Type B pancreatic cell (in vitro differentiated cells): ENCODE measurements at regions not wholly inside any gene's neighbourhood (a gene's known extent, or its start where the extent isn't known, plus 50 kb on each side); places are given as distances from the start of the nearest gene placed in this dataset.

Source experiments
- DNase-seq: peaks from one replicate; pipeline ENCODE4 v3.0.0; 2021; ENCODE audit warnings: mixed read lengths; ENCODE audit not compliant: unreplicated experiment; ENCODE audit errors: extremely low spot score
- H3K27ac Mint-ChIP-seq: 2 replicates; pipeline ENCODE4 v1.8.0; 2021; ENCODE audit warnings: mild to moderate bottlenecking, mixed read lengths
- H3K27me3 Mint-ChIP-seq: 2 replicates; pipeline ENCODE4 v1.8.0; 2021; ENCODE audit warnings: mixed read lengths
- H3K36me3 Mint-ChIP-seq: 2 replicates; pipeline ENCODE4 v1.8.0; 2021; ENCODE audit warnings: mixed read lengths
- H3K4me1 Mint-ChIP-seq: one replicate; pipeline ENCODE4 v1.8.0; 2021; ENCODE audit warnings: mixed read lengths; ENCODE audit not compliant: unreplicated experiment
- H3K4me3 Mint-ChIP-seq: 2 replicates; pipeline ENCODE4 v1.8.0; 2021; ENCODE audit warnings: mild to moderate bottlenecking, mixed read lengths
- H3K9me3 Mint-ChIP-seq: 2 replicates; pipeline ENCODE4 v1.8.0; 2021; ENCODE audit warnings: mixed read lengths
- TF ChIP-seq, protein P1 (sequence below): fragments of 200-600 bp; sonication (generic); conservative IDR thresholded peaks from 2 replicates; pipeline ENCODE4 v1.5.0; 2021; ENCODE audit warnings: antibody characterized with exemption, mild to moderate bottlenecking

DNA sequence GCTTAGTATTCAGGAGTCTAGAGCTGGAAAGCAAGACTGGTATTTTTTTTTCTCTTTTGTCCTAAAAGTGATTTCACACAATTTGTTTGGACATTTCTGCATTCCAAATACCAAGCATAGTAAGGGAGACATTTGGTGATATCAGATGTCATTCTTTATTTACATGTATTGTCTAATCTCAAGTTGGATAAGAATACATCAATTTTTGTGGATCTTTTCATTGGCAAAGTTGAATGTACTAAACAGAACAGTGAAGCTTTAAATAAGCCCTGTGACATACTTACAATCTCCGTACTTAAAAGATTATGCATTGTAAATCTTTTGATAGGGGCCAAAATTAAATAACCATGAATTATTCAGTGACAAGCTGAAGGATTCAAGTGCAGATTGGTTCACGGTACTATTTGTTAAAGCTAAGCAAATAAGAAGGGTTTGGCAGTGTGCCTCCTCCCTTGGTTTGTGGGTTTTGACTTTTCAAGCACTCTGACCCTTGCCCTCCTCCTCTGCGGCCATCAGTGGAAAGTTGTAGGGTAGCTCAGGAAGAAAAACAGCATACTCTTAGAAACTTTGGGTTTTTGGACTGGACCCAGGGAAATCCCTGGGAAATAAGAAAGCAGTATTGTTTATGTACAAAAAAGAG lies 663.7 kb downstream of the ADGRL2 start:
- no peaks in the 10 kb centered on the region for H3K27me3 Mint-ChIP-seq
- DNase-seq = no peak
- no peaks in the 10 kb centered on the region for H3K36me3 Mint-ChIP-seq
- H3K9me3 Mint-ChIP-seq = no peaks in the 10 kb centered on the region
- no peak overlapping the region for H3K27ac Mint-ChIP-seq
- peaks cover 15% of the 10 kb centered on the region for H3K4me1 Mint-ChIP-seq
- H3K4me3 Mint-ChIP-seq = no peak overlapping the region
- TF ChIP-seq, protein P1, sequence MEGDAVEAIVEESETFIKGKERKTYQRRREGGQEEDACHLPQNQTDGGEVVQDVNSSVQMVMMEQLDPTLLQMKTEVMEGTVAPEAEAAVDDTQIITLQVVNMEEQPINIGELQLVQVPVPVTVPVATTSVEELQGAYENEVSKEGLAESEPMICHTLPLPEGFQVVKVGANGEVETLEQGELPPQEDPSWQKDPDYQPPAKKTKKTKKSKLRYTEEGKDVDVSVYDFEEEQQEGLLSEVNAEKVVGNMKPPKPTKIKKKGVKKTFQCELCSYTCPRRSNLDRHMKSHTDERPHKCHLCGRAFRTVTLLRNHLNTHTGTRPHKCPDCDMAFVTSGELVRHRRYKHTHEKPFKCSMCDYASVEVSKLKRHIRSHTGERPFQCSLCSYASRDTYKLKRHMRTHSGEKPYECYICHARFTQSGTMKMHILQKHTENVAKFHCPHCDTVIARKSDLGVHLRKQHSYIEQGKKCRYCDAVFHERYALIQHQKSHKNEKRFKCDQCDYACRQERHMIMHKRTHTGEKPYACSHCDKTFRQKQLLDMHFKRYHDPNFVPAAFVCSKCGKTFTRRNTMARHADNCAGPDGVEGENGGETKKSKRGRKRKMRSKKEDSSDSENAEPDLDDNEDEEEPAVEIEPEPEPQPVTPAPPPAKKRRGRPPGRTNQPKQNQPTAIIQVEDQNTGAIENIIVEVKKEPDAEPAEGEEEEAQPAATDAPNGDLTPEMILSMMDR = no peak

DNA sequence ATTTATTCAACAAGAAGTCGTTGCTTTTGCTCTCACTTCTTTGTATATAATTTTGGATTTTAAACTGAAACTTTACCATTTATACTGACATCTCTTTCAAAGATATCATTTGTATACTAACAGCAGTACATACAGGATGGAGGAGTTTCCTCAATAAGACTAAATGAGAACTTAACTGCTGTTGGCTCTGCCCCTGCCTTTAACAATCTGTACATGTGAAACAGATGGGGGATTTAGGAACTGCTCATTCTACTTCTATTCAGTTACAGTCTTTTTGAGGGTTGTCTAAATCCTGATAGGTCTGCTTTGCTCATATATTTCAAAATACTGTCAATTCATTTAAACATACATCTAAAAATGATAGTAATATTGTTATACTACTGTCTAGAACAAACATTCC lies 663.2 kb downstream of the ADGRL2 start:
- H3K9me3 Mint-ChIP-seq = no peaks in the 10 kb centered on the region
- no peak overlapping the region for H3K4me3 Mint-ChIP-seq
- TF ChIP-seq, protein P1 = no peak
- no peaks in the 10 kb centered on the region for H3K27me3 Mint-ChIP-seq
- no peaks in the 10 kb centered on the region for H3K36me3 Mint-ChIP-seq
- no peak overlapping the region for H3K27ac Mint-ChIP-seq
- H3K4me1 Mint-ChIP-seq = peaks cover 15% of the 10 kb centered on the region
- no peak for DNase-seq

DNA sequence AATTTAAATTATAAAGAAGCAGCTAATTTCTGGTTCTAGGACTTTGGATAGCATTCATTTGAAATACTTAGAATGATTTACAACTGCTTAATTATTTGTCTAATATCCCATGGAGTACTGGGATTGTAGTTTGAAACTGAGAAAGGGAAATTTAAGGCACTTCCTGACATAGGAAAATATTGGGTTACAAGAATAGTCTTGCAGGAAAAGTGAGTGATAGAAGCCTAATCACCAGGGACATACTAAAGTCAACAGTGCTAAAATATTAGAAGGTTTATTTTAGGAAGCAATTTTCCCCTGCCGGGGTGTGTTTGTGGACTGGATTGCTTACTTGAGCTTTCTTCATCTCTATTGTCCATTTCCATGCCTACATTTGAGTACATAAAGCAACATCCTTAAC lies 661.6 kb downstream of the ADGRL2 start:
- Mint-ChIP-seq H3K36me3 (no peaks in the 10 kb centered on the region), H3K9me3 (no peaks in the 10 kb centered on the region), H3K27ac (no peak overlapping the region), H3K4me3 (no peak overlapping the region), H3K27me3 (no peaks in the 10 kb centered on the region), H3K4me1 (peaks cover 11% of the 10 kb centered on the region)
- DNase-seq = no peak
- TF ChIP-seq, protein P1 = no peak

DNA sequence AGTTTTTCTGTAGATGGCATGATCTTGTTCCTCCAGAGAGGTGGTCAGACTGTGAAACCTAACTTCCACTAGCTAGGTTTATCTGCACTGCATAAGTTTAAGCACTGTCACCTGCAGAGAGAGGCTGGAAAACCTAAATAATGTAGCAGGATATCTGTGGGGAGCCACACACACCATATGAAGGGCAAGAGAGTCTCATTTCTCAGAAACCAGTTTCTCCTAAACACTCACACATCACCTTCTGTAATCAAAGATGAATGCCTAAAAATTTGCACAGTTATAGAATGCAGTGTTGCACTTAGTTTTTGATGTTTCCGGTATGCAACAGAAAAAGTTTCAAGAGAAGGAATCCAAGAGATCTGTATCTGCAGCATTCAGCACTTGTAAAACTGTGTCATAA lies 654.6 kb downstream of the ADGRL2 start:
- TF ChIP-seq, protein P1 = no peak
- Mint-ChIP-seq H3K4me3 (no peak overlapping the region), H3K36me3 (no peaks in the 10 kb centered on the region), H3K4me1 (peaks cover 7% of the 10 kb centered on the region), H3K27ac (no peak overlapping the region), H3K9me3 (peaks cover 6% of the 10 kb centered on the region), H3K27me3 (no peaks in the 10 kb centered on the region)
- no peak for DNase-seq

DNA sequence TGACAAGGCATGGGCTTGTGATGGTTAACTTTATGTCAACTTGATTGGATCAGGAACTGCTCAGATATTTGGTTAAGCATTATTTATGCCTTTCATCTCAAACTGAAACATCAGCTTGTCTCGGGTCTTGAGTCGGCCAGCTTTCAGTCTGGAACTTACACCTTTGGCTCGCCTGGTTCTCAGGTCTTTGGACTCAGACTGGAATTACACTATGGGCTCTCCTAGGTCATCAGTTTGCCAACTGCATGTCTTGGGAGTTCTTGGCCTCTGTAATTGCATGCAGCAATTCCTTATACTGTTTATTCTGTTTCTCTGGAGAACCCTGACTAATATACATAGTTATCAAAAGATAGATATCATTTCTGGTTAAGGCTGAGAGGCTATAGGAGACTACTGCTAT lies 653.7 kb downstream of the ADGRL2 start:
- H3K27ac Mint-ChIP-seq = no peak overlapping the region
- H3K9me3 Mint-ChIP-seq = peaks cover 6% of the 10 kb centered on the region
- no peaks in the 10 kb centered on the region for H3K27me3 Mint-ChIP-seq
- peaks cover 7% of the 10 kb centered on the region for H3K4me1 Mint-ChIP-seq
- TF ChIP-seq, protein P1 = no peak
- no peaks in the 10 kb centered on the region for H3K36me3 Mint-ChIP-seq
- H3K4me3 Mint-ChIP-seq = no peak overlapping the region
- DNase-seq = no peak
